ENCODE measurements at regions not wholly inside any gene's neighbourhood (a gene's known extent, or its start where the extent isn't known, plus 50 kb on each side); places are given as distances from the start of the nearest gene placed in this dataset.

- no peak for TF ChIP-seq CTCF (conservative IDR thresholded peaks at IDR 0.05; ENCODE audit: low read depth, low read length)
- no peak for TF ChIP-seq EZH2 (IDR thresholded peaks at IDR 0.05; ENCODE audit: low read length, unreplicated experiment)
These were observed 167.2 kb upstream of the CDH11 start for GRCh38 chr16:65289022-65289421.
